ENCODE measurements at regions not wholly inside any gene's neighbourhood (a gene's known extent, or its start where the extent isn't known, plus 50 kb on each side); places are given as distances from the start of the nearest gene placed in this dataset.

DNA sequence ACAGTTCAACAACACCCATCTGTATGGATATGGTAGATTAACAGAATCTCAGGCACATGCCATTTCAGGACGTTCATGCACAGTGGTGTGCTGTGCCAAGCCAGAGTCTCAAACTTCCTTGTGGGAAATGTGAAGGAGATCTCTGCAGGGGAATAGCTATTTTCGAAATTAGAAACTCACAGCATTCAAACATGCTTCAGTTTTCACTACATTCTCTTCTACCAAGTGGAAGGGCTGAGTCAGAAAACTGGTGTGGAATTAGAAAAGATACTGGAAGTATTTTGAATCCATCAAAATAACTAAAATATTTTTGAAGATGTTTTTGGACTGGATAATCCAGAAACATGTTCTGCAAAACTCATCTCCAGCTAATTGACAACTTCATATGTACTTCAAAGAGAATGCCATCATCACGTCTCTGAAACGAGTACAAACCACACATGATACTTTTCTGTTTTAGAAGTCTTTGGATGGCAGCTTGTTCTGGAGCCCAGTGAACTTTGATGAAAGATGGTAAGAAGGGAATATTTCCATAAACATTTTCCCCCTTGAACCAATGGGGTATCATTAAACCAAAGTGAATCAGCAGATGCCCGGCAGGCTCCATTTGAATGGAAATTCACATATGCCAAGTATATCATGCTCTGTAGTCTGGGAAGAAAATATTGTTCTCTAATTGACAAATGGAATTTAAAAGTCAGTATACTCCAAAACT, 616.3 kb upstream of the IGFBP3 start:
- H3K27me3 ChIP-seq (ENCODE audit: insufficient read depth, poor library complexity, severe bottlenecking) = no peaks in the 10 kb centered on the region
- no peak overlapping the region for H3K27ac ChIP-seq (ENCODE audit: poor library complexity, severe bottlenecking)
- H3K36me3 ChIP-seq (ENCODE audit: low read depth) = no peaks in the 10 kb centered on the region
- H3K4me1 ChIP-seq (ENCODE audit: insufficient read depth, poor library complexity, severe bottlenecking) = no peaks in the 10 kb centered on the region
- ATAC-seq (ENCODE audit: low read depth) (no peak), DNase-seq (ENCODE audit: low spot score) (no peak)
- H3K9me3 ChIP-seq (ENCODE audit: severe bottlenecking) = no peaks in the 10 kb centered on the region
- TF ChIP-seq, protein P1, sequence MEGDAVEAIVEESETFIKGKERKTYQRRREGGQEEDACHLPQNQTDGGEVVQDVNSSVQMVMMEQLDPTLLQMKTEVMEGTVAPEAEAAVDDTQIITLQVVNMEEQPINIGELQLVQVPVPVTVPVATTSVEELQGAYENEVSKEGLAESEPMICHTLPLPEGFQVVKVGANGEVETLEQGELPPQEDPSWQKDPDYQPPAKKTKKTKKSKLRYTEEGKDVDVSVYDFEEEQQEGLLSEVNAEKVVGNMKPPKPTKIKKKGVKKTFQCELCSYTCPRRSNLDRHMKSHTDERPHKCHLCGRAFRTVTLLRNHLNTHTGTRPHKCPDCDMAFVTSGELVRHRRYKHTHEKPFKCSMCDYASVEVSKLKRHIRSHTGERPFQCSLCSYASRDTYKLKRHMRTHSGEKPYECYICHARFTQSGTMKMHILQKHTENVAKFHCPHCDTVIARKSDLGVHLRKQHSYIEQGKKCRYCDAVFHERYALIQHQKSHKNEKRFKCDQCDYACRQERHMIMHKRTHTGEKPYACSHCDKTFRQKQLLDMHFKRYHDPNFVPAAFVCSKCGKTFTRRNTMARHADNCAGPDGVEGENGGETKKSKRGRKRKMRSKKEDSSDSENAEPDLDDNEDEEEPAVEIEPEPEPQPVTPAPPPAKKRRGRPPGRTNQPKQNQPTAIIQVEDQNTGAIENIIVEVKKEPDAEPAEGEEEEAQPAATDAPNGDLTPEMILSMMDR (IDR thresholded peaks at IDR 0.05; ENCODE audit: poor library complexity, severe bottlenecking) = no peak
- H3K4me3 ChIP-seq (ENCODE audit: severe bottlenecking) = no peak overlapping the region

DNA sequence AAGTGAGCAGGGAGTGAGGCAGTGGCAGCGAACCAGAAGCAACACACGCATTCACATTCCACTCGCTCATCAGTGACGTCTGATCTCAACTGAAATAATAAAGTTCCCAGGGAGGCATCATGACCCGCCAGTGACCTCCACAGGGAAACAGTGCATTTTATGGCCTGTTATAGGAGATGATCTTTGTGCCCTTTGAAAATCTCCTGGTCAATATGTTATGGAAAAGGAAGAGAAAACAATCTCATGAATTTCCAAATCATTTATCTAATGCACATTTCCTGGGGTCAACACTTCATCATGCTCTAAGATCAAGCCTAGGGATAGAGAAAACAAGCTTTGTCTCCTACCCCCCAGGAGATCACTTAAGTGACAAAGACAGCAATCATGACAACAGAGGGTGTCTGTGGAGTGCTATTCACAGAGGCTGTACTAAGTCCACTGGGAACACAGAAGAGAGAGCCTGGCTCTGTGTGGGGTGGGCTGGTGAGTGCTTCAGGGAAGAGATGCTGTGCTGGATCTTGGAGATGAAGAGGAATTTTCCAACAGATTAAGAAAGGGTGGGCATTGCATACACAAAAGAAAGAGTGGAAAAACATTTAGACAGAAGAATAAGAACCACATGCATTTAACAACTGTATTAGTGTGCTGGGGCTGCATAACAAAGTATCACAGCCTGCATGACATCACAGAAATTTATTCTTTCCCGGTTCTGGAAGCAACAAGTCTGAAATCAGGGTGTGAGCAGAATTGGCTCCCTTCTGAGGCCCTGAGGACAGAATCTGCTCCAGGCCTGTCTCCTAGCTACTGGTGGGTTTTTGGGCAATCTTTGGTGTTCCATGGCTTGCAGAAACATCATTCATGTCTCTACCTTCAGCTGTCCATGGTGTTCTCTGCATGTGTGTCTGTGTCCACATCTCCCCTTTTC, 613.9 kb upstream of the IGFBP3 start:
- Histone ChIP-seq H3K4me1 (ENCODE audit: insufficient read depth, poor library complexity, severe bottlenecking) (no peaks in the 10 kb centered on the region), H3K27me3 (ENCODE audit: insufficient read depth, poor library complexity, severe bottlenecking) (no peaks in the 10 kb centered on the region), H3K4me3 (ENCODE audit: severe bottlenecking) (no peak overlapping the region), H3K27ac (ENCODE audit: poor library complexity, severe bottlenecking) (no peak overlapping the region), H3K36me3 (ENCODE audit: low read depth) (no peaks in the 10 kb centered on the region), H3K9me3 (ENCODE audit: severe bottlenecking) (no peaks in the 10 kb centered on the region)
- no peak for ATAC-seq (ENCODE audit: low read depth)
- DNase-seq (ENCODE audit: low spot score) = no peak
- TF ChIP-seq, protein P1 (IDR thresholded peaks at IDR 0.05; ENCODE audit: poor library complexity, severe bottlenecking) = no peak

DNA sequence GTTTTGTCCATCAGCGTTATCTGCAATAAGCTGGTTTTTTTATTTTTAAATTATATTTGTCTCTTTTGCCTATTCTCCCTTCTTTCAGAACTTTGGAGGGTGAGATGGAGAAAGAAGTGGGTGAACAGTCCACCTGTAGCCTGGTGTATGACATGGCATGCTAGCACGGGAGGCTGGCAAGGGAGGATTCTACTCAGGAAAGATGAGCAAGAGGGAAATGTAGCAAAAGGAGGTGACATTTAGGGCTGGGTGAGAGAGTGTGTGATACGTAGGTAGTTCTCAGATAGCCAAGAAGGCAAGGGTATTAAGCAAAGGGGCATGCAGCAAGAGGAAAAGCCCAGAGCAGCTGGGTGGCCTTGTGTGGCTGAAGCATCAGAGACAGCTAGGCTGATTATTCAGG, 612.9 kb upstream of the IGFBP3 start:
- TF ChIP-seq, protein P1 (IDR thresholded peaks at IDR 0.05; ENCODE audit: poor library complexity, severe bottlenecking) = no peak
- ATAC-seq (ENCODE audit: low read depth) (no peak), DNase-seq (ENCODE audit: low spot score) (no peak)
- Histone ChIP-seq H3K9me3 (ENCODE audit: severe bottlenecking) (no peaks in the 10 kb centered on the region), H3K4me3 (ENCODE audit: severe bottlenecking) (no peak overlapping the region), H3K27ac (ENCODE audit: poor library complexity, severe bottlenecking) (no peak overlapping the region), H3K27me3 (ENCODE audit: insufficient read depth, poor library complexity, severe bottlenecking) (no peaks in the 10 kb centered on the region), H3K36me3 (ENCODE audit: low read depth) (no peaks in the 10 kb centered on the region), H3K4me1 (ENCODE audit: insufficient read depth, poor library complexity, severe bottlenecking) (no peaks in the 10 kb centered on the region)

DNA sequence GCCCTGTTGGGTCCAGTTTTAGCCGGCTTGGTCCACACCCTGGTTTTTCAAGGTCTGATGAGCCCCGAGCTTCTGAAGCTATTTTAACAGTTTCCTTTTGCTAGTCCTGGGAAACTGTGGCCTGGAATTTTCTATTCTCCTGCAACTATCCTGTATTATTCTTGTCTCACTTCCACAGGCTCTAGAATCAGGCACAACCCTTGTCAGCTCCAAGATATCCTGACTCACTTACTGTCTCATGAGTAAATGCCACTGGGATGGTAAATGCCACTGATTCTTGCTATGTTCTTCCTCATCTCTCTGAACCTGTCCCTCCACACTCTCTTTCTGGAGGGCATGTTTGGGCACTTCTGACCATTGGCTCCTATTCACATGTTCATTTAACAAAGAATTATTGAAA, 611.5 kb upstream of the IGFBP3 start:
- no peaks in the 10 kb centered on the region for H3K9me3 ChIP-seq (ENCODE audit: severe bottlenecking)
- no peak overlapping the region for H3K4me3 ChIP-seq (ENCODE audit: severe bottlenecking)

More for the DNA sequence above, 611.5 kb upstream of the IGFBP3 start:
- H3K36me3 ChIP-seq (ENCODE audit: low read depth) = no peaks in the 10 kb centered on the region
- no peak for ATAC-seq (ENCODE audit: low read depth)
- no peaks in the 10 kb centered on the region for H3K4me1 ChIP-seq (ENCODE audit: insufficient read depth, poor library complexity, severe bottlenecking)
- no peak overlapping the region for H3K27ac ChIP-seq (ENCODE audit: poor library complexity, severe bottlenecking)
- TF ChIP-seq, protein P1 (IDR thresholded peaks at IDR 0.05; ENCODE audit: poor library complexity, severe bottlenecking) = no peak
- no peak for DNase-seq (ENCODE audit: low spot score)
- H3K27me3 ChIP-seq (ENCODE audit: insufficient read depth, poor library complexity, severe bottlenecking) = no peaks in the 10 kb centered on the region
